ENCODE measurements at regions not wholly inside any gene's neighbourhood (a gene's known extent, or its start where the extent isn't known, plus 50 kb on each side); places are given as distances from the start of the nearest gene placed in this dataset.
A peak's percentile ranks its signal among the peaks of the same experiment; 100 is the strongest.

DNA sequence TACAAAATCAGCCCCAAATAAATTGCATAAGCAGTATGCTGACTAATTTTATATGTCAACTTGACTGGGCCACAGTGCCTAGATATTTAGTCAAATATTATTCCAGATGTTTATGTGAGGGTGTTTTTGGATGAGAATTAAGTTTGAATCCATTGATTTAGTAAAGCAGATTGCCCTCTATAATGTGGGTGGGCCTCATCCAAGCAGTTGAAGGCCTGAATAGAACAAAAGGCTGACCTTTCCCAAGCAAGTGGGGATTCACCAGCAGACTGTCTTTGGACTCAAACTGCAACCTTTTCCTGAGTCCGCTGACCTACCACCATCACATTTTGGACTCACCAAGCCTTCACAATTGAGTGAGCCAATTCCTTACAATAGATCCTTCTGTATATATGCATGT lies 186.4 kb downstream of the ARHGAP12 start:
- Histone ChIP-seq H3K27me3 (ENCODE audit: insufficient read depth, low read length) (no peaks in the 10 kb centered on the region), H3K9ac (ENCODE audit: low read length) (no peak overlapping the region), H3K4me3 (ENCODE audit: insufficient read depth, low read depth, low read length) (no peak overlapping the region), H3K4me1 (ENCODE audit: insufficient read depth, low read length) (peaks cover 22% of the 10 kb centered on the region), H4K20me1 (ENCODE audit: insufficient read depth, low read length) (no peaks in the 10 kb centered on the region), H3K9me3 (ENCODE audit: insufficient read depth, low read depth, low read length) (no peaks in the 10 kb centered on the region), H3K4me2 (ENCODE audit: low read length) (no peak overlapping the region), H3K36me3 (ENCODE audit: insufficient read depth, low read length) (no peaks in the 10 kb centered on the region), H3K79me2 (ENCODE audit: insufficient read depth, low read length) (no peaks in the 10 kb centered on the region), H3K27ac (ENCODE audit: low read depth, low read length) (no peak overlapping the region), H2AFZ (ENCODE audit: low read depth, low read length) (no peak overlapping the region)
- no peak for FAIRE-seq
- TF ChIP-seq EZH2 (IDR thresholded peaks at IDR 0.05; ENCODE audit: insufficient read depth, low read length): no peak
- TF ChIP-seq, protein P1, sequence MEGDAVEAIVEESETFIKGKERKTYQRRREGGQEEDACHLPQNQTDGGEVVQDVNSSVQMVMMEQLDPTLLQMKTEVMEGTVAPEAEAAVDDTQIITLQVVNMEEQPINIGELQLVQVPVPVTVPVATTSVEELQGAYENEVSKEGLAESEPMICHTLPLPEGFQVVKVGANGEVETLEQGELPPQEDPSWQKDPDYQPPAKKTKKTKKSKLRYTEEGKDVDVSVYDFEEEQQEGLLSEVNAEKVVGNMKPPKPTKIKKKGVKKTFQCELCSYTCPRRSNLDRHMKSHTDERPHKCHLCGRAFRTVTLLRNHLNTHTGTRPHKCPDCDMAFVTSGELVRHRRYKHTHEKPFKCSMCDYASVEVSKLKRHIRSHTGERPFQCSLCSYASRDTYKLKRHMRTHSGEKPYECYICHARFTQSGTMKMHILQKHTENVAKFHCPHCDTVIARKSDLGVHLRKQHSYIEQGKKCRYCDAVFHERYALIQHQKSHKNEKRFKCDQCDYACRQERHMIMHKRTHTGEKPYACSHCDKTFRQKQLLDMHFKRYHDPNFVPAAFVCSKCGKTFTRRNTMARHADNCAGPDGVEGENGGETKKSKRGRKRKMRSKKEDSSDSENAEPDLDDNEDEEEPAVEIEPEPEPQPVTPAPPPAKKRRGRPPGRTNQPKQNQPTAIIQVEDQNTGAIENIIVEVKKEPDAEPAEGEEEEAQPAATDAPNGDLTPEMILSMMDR (IDR thresholded peaks at IDR 0.05; ENCODE audit: insufficient read depth, low read depth, low read length): no peak
- no peak overlapping the region for H3K27ac Mint-ChIP-seq (ENCODE audit: unreplicated experiment)
- no peak overlapping the region for H3K4me3 Mint-ChIP-seq (ENCODE audit: unreplicated experiment)
- no peaks in the 10 kb centered on the region for H3K27me3 Mint-ChIP-seq (ENCODE audit: low read depth, unreplicated experiment)
- peaks cover 3% of the 10 kb centered on the region for H3K36me3 Mint-ChIP-seq (ENCODE audit: low read depth, unreplicated experiment)
- H3K4me1 Mint-ChIP-seq (ENCODE audit: low read depth, unreplicated experiment): peaks cover 26% of the 10 kb centered on the region
- DNase-seq (ENCODE audit: low read depth): no peak
- H3K9me3 Mint-ChIP-seq (ENCODE audit: unreplicated experiment): peaks cover 3% of the 10 kb centered on the region

DNA sequence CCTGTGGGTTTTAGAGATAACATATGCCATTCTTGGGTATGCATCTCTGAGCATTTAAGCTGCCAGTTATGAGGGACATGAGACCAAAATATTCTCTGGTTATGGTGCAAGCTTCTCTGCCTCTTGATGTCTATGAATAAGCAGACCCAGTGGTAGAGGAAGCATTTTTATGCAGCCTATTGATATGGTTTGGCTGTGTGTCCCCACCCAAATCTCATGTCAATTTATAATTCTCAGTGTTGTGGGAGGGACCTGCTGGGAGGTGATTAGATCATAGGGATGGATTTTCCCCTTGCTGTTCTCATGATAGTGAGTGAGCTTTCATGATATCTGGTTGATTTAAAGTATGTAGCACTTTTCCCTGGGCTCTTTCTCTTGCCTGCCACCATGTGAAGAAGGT lies 187.2 kb downstream of the ARHGAP12 start:
- FAIRE-seq: peak; percentile 45
- H3K9me3 Mint-ChIP-seq (ENCODE audit: unreplicated experiment): peaks cover 11% of the 10 kb centered on the region

DNA sequence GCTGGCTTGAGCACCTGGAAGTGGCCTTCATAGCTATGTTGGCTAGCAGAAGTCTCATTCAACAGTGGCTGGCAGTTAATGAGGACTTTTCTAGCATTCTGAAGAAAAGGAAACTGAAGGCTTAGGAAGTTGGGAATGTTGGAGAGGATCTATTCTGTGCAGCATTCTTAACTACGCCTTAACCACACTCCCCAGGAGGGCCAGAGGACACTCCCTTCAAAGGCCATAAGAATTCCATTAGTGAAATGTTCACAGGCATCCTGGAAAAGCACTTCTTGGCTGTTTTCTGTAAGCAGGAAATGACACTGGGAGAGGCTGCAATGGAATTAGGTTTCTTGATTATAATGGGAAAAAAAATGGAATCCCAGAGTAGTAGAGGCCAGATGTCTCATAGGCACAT lies 188.9 kb downstream of the ARHGAP12 start:
- peak overlapping the region; percentile 8 for H2AFZ ChIP-seq (ENCODE audit: low read depth, low read length)
- no peaks in the 10 kb centered on the region for H3K27me3 ChIP-seq (ENCODE audit: insufficient read depth, low read length)
- FAIRE-seq (peak; percentile 89), DNase-seq (ENCODE audit: low read depth) (peak; percentile 95)
- H3K79me2 ChIP-seq (ENCODE audit: insufficient read depth, low read length): no peaks in the 10 kb centered on the region
- H3K4me1 ChIP-seq (ENCODE audit: insufficient read depth, low read length): peaks cover 14% of the 10 kb centered on the region
- H3K9ac ChIP-seq (ENCODE audit: low read length): no peak overlapping the region
- Mint-ChIP-seq H3K27ac (ENCODE audit: unreplicated experiment) (peak overlapping the region; percentile 13), H3K27me3 (ENCODE audit: low read depth, unreplicated experiment) (no peaks in the 10 kb centered on the region), H3K36me3 (ENCODE audit: low read depth, unreplicated experiment) (peaks cover 7% of the 10 kb centered on the region), H3K4me3 (ENCODE audit: unreplicated experiment) (no peak overlapping the region), H3K4me1 (ENCODE audit: low read depth, unreplicated experiment) (peaks cover 20% of the 10 kb centered on the region), H3K9me3 (ENCODE audit: unreplicated experiment) (peaks cover 9% of the 10 kb centered on the region)
- peak overlapping the region; percentile 53 for H3K27ac ChIP-seq (ENCODE audit: low read depth, low read length)
- no peaks in the 10 kb centered on the region for H3K9me3 ChIP-seq (ENCODE audit: insufficient read depth, low read depth, low read length)
- H4K20me1 ChIP-seq (ENCODE audit: insufficient read depth, low read length): no peaks in the 10 kb centered on the region
- H3K4me2 ChIP-seq (ENCODE audit: low read length): peak overlapping the region; percentile 45
- no peaks in the 10 kb centered on the region for H3K36me3 ChIP-seq (ENCODE audit: insufficient read depth, low read length)
- TF ChIP-seq, protein P1 (IDR thresholded peaks at IDR 0.05; ENCODE audit: insufficient read depth, low read depth, low read length): no peak
- TF ChIP-seq EZH2 (IDR thresholded peaks at IDR 0.05; ENCODE audit: insufficient read depth, low read length): no peak
- H3K4me3 ChIP-seq (ENCODE audit: insufficient read depth, low read depth, low read length): peak overlapping the region; percentile 14

More for the DNA sequence above, 187.2 kb downstream of the ARHGAP12 start:
- Histone ChIP-seq H4K20me1 (ENCODE audit: insufficient read depth, low read length) (no peaks in the 10 kb centered on the region), H3K27me3 (ENCODE audit: insufficient read depth, low read length) (no peaks in the 10 kb centered on the region), H3K4me3 (ENCODE audit: insufficient read depth, low read depth, low read length) (no peak overlapping the region), H3K9me3 (ENCODE audit: insufficient read depth, low read depth, low read length) (no peaks in the 10 kb centered on the region), H3K9ac (ENCODE audit: low read length) (no peak overlapping the region), H2AFZ (ENCODE audit: low read depth, low read length) (no peak overlapping the region), H3K27ac (ENCODE audit: low read depth, low read length) (no peak overlapping the region), H3K4me1 (ENCODE audit: insufficient read depth, low read length) (peaks cover 22% of the 10 kb centered on the region), H3K79me2 (ENCODE audit: insufficient read depth, low read length) (no peaks in the 10 kb centered on the region), H3K36me3 (ENCODE audit: insufficient read depth, low read length) (no peaks in the 10 kb centered on the region), H3K4me2 (ENCODE audit: low read length) (no peak overlapping the region)
- Mint-ChIP-seq H3K4me3 (ENCODE audit: unreplicated experiment) (no peak overlapping the region), H3K4me1 (ENCODE audit: low read depth, unreplicated experiment) (peaks cover 26% of the 10 kb centered on the region), H3K27me3 (ENCODE audit: low read depth, unreplicated experiment) (no peaks in the 10 kb centered on the region), H3K27ac (ENCODE audit: unreplicated experiment) (no peak overlapping the region), H3K36me3 (ENCODE audit: low read depth, unreplicated experiment) (peaks cover 7% of the 10 kb centered on the region)
- TF ChIP-seq EZH2 (IDR thresholded peaks at IDR 0.05; ENCODE audit: insufficient read depth, low read length): no peak
- TF ChIP-seq, protein P1 (IDR thresholded peaks at IDR 0.05; ENCODE audit: insufficient read depth, low read depth, low read length): no peak
- no peak for DNase-seq (ENCODE audit: low read depth)

Data from astrocyte (in vitro differentiated cells and primary cell).